ENCODE measurements at regions not wholly inside any gene's neighbourhood (a gene's known extent, or its start where the extent isn't known, plus 50 kb on each side); places are given as distances from the start of the nearest gene placed in this dataset.
"Not testable (repeated sequence)": the region's sequence is repeated elsewhere in the genome, so short reads cannot be mapped to it uniquely, and the experiment has no call there.

- DNase-seq (ENCODE audit: low read depth) = no peak
Observed at GRCh38 chr4:128566693-128567092, 242.8 kb upstream of the JADE1 start.

GRCh38 chr4:128565565-128566186 lies 243.8 kb upstream of the JADE1 start:
- no peak for DNase-seq (ENCODE audit: low read depth)

DNA sequence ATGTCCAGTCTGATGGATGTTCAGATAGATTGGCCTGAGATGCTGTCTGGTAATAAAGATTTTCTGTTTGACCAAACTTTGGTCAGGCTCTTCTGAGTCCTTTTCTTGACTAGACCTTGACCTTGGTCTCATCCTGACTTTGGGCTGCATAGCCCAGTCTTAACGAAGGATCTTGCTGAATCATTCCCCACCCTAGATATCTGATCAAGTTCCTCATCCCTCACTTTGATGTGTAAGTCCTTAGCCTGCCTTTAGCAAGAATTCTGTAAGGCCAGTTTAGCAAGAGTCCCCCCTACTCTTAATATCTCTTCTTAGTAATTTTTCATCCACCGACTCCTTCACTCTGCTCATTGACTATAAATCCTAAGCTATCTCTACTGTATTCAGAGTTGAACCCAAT lies 244.4 kb upstream of the JADE1 start:
- no peak for DNase-seq (ENCODE audit: low read depth)

- DNase-seq (ENCODE audit: low read depth) = no peak
Observed at GRCh38 chr4:128564081-128564630, 245.3 kb upstream of the JADE1 start.

- no peak for DNase-seq (ENCODE audit: low read depth)
Observed at GRCh38 chr4:128560754-128561495, 248.6 kb upstream of the JADE1 start.

- DNase-seq (ENCODE audit: low read depth) = no peak
Observed at GRCh38 chr4:128558896-128559679, 250.4 kb upstream of the JADE1 start.

- DNase-seq (ENCODE audit: low read depth) = no peak
Observed at GRCh38 chr4:128556756-128557155, 252.7 kb upstream of the JADE1 start.

DNA sequence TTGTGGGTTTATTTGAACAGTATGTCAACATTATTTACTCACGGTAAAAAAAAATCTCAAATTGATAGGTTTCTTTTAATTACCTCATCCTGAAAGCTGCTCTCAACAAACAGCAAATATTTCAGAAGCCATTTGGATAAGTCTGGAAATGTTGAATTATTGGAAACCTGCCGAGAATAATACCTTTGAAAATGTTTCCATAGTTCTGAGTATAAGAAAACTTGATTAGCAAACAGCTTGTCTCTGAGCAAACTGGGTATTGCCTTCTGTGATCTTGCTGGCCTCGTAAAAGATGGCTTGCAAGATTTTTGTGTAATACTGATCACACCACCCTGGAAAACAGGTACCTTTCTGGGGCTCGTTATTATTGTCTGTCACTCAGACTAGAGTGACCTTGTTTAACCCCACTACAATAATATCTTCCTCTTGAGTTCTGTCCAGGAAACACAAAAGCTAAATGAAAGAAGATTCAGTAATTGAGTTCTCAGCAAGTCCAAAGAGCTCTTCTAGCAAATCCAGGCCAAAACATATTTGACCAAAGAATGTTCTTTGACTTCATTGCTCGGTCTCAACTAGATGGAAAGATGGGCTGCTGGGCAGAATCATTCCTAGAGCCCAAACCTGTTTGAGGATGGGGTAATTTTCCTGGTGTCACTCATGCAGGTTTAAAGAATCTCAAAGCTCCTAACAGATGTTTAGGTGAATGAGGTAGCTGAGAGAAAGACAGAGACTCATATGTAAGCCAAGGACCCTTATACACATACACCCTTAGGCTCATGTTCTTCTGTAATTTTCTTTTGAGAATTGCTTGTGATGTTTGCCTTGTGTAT lies 255.6 kb upstream of the JADE1 start:
- no peak for DNase-seq (ENCODE audit: low read depth)

- no peak for DNase-seq (ENCODE audit: low read depth)
Observed at GRCh38 chr4:128552586-128552907, 257.0 kb upstream of the JADE1 start.

DNA sequence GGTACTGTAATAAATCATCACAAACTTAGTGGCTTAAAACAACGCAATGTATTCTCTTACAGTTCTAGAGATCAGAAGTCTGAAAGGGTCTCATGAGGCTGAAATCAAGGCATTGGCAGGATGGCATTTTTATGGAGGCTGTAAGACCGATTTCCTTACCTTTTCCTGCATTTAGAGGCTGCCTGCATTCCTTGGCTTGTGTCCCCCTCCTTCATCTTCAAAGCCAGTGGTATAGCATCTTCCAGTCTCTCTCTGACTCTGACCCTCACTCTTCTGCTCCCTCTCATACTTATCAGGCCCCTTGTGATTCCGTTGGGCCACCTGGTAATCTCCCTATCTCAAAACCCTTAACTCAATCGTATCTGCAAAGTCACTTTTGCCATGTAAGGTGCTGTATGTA lies 258.2 kb upstream of the JADE1 start:
- no peak for DNase-seq (ENCODE audit: low read depth)

- no peak for DNase-seq (ENCODE audit: low read depth)
Observed at GRCh38 chr4:128550060-128550459, 259.4 kb upstream of the JADE1 start.

GRCh38 chr4:128549636-128550035 lies 259.9 kb upstream of the JADE1 start:
- DNase-seq (ENCODE audit: low read depth) = no peak

GRCh38 chr4:128548381-128548780 lies 260.8 kb upstream of the PGRMC2 start:
- no peak for DNase-seq (ENCODE audit: low read depth)

DNA sequence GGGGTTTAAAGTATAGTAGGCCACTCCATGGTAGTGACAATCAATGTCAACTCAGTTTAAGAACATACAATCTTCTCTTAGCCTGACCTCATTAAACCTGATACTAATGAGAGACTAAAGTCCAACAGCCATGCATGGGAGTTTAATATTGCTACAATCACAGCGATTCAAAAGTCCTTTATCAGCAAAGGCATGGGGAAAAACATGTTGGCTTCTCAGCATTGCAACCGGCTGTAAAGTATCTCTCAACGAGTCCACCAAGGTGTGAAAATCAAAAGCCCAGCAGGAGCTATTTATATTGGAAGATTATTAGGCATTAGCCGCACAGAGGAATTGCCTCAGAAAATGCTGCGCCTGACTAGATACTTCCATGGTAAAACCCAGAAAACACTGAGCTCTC lies 256.7 kb upstream of the PGRMC2 start:
- no peak for DNase-seq (ENCODE audit: low read depth)

DNA sequence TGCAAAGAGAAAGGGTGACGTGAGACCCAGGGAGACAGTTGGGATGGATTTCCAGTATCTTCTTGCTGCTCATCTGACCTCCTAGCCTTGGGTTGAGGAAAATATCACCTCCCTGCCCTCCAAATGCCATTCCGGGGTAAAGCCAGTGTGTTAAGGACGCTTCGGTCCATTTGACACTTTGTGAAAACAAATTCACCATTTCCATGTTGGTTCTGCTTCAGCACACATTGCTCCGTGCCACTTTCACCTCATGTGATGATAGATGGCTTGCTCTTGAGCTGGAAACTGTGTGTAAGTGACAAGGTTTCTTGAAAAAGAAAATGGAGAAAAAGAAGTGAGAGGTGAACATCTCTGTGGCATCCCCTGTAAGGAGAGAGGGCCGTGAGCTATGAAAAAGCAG lies 256.1 kb upstream of the PGRMC2 start:
- no peak for DNase-seq (ENCODE audit: low read depth)

DNA sequence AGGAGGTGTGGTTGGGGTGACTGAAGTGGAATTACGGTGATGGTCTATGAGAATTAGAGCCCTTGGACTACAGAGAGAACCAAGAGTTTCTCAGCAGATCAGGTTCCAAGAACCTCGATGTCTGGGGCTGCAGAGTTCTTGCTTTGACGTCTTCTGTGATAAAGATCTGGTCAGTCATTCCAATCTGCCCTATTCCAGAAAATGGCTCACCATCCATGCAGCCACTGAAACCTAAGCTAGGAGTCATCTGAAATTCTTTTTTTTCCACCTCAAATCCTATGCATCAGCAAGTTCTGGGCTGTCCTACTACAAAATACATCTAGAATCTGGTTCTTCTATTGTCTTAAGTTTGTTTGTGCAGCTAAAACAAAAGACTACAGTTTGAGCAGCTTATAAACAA lies 254.4 kb upstream of the PGRMC2 start:
- DNase-seq (ENCODE audit: low read depth) = no peak

DNA sequence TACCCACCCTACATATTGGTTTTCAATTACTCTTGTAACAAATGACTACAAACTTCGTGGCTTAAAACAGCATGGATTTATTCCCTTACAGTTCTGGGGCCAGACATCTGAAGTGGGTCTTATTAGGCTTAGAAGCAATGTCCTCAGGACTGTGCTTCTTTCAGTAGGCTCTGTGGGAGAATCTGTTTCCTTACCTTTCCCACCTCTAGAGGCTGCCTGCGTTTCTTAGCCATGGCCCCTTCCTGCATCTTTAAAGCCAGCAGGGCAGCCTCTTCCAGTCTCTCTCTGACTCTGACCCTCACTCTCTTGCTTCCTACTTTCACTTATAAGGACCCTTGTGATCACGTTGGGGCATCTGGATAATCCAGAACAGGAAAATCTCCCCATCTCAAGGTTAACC lies 252.5 kb upstream of the PGRMC2 start:
- no peak for DNase-seq (ENCODE audit: low read depth)

GRCh38 chr4:128538111-128538882 lies 250.7 kb upstream of the PGRMC2 start:
- DNase-seq (ENCODE audit: low read depth) = no peak

DNA sequence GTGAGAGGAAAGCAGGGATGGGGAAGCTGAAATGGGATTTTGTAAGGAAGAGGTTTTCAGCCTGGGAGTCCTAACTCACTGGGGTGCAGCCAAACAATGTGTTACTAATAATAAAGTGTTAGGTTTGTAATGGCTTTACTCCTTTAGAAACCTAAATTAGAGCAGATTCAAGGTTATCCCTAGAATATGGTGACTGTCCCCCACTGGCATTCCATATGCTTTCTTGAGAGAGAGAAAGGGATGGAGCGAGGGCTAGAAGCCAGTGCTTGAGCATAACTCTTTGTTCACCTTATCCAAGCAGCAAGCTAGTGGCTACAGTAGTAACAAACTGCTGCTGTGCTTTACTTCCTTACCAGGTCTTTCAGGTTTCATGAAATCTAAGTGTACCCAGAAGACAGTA lies 249.1 kb upstream of the PGRMC2 start:
- no peak for DNase-seq (ENCODE audit: low read depth)

GRCh38 chr4:128535510-128535909 lies 247.9 kb upstream of the PGRMC2 start:
- not testable (repeated sequence) for DNase-seq (ENCODE audit: low read depth)

- DNase-seq (ENCODE audit: low read depth) = no peak
Observed at GRCh38 chr4:128528793-128529553, 241.4 kb upstream of the PGRMC2 start.
